Panc1 (cell line): ENCODE measurements at regions not wholly inside any gene's neighbourhood (a gene's known extent, or its start where the extent isn't known, plus 50 kb on each side); places are given as distances from the start of the nearest gene placed in this dataset.

ENCODE experiments used
- ATAC-seq: fragments of 200-7000 bp; cut with Tn5 transposase; 2 replicates; pipeline ENCODE4 v1.9.1; 2020; ENCODE audit warnings: mild to moderate bottlenecking, moderate library complexity
- BruUV-seq: library from RNA; stranded (reverse); fragments of 400-500 nt; replicated peaks from 2 replicates; lab custom pipeline; 2021; lab: Mats Ljungman, UMichigan
- CTCF ChIA-PET: fragments of 300-600 bp; sonication (Branson Sonifier 250); formaldehyde crosslinking; loops from one replicate; lab custom pipeline; 2022; ENCODE audit warnings: antibody characterized with exemption; lab: Charles Lee
- POLR2A ChIA-PET: fragments of 300-600 bp; sonication (Branson Sonifier 250); formaldehyde crosslinking; loops from one replicate; lab custom pipeline; 2022; ENCODE audit warnings: antibody characterized with exemption; lab: Charles Lee
- DNase-seq: peaks from one replicate; pipeline ENCODE4 v3.0.0-alpha.2; 2010; ENCODE audit warnings: low read depth, low spot score
- H3K27ac ChIP-seq: 2 replicates; pipeline ENCODE4 v1.5.1; 2011; ENCODE audit warnings: mild to moderate bottlenecking, low read length, inconsistent platforms
- H3K27me3 ChIP-seq: fragments of 200-500 bp; sonication (Bioruptor generic); 2 replicates; pipeline ENCODE4 v1.6.0; 2014; ENCODE audit warnings: low read length, inconsistent platforms; ENCODE audit not compliant: control insufficient read depth, insufficient read depth
- H3K36me3 ChIP-seq: fragments of 200-500 bp; sonication (Bioruptor generic); 2 replicates; pipeline ENCODE4 v1.5.1; 2014; ENCODE audit warnings: inconsistent platforms, mild to moderate bottlenecking, low read length, moderate library complexity; ENCODE audit not compliant: control insufficient read depth, insufficient read depth
- H3K4me1 ChIP-seq: 2 replicates; pipeline ENCODE4 v1.5.1; 2011; ENCODE audit warnings: inconsistent platforms, mild to moderate bottlenecking, low read length, moderate library complexity; ENCODE audit not compliant: control insufficient read depth, insufficient read depth
- H3K4me3 ChIP-seq, 2 experiments: 2 replicates each; pipeline ENCODE4 v1.5.1; 2011 to 2012; ENCODE audit warnings: low read depth in 2 of 2, low read length in 2 of 2, mild to moderate bottlenecking in 2 of 2, inconsistent platforms in 1 of 2, moderate library complexity in 1 of 2
- H3K9me3 ChIP-seq: fragments of 200-500 bp; sonication (Bioruptor generic); 2 replicates; pipeline ENCODE4 v1.5.1; 2014; ENCODE audit warnings: low read depth, mild to moderate bottlenecking, inconsistent platforms, low read length, moderate library complexity; ENCODE audit not compliant: control insufficient read depth, insufficient read depth
- POLR2AphosphoS5 ChIP-seq: IDR thresholded peaks from 2 replicates; pipeline ENCODE4 v1.6.1; 2012; ENCODE audit warnings: mild to moderate bottlenecking, low read depth, low read length, moderate library complexity
- SIN3A ChIP-seq: IDR thresholded peaks from 2 replicates; pipeline ENCODE4 v1.6.1; 2012; ENCODE audit warnings: low read depth, mild to moderate bottlenecking, low read length, moderate library complexity, borderline replicate concordance; ENCODE audit not compliant: insufficient read depth
- TCF7L2 ChIP-seq: IDR thresholded peaks from 2 replicates; pipeline ENCODE4 v1.6.1; 2011; ENCODE audit warnings: mild to moderate bottlenecking, low read depth, low read length, inconsistent platforms
- in situ Hi-C: cut with HindIII; loops from 2 replicates; pipeline ENCODE4 v1.10.0; 2016; ENCODE audit warnings: low sequenced_read_pairs, low pct_unique_long_range_greater_than_20kb
- intact Hi-C: fragments of 100-400 bp; cut with micrococcal nuclease; formaldehyde crosslinking; loops from one replicate; pipeline ENCODE4 v1.10.0; 2022; ENCODE audit not compliant: unreplicated experiment
- TF ChIP-seq, protein P1 (sequence below): fragments of 450-650 bp; IDR thresholded peaks from 2 replicates; pipeline ENCODE4 v1.5.1; 2017; ENCODE audit warnings: mild to moderate bottlenecking
- TF ChIP-seq, protein P2 (sequence below), 2 experiments: IDR thresholded peaks; 2 replicates each; pipeline ENCODE4 v1.6.1; 2011 to 2012; ENCODE audit warnings: low read depth in 2 of 2, control low read depth in 1 of 2, low read length in 1 of 2, mild to moderate bottlenecking in 1 of 2, moderate library complexity in 1 of 2; ENCODE audit not compliant: insufficient read depth in 1 of 2

DNA sequence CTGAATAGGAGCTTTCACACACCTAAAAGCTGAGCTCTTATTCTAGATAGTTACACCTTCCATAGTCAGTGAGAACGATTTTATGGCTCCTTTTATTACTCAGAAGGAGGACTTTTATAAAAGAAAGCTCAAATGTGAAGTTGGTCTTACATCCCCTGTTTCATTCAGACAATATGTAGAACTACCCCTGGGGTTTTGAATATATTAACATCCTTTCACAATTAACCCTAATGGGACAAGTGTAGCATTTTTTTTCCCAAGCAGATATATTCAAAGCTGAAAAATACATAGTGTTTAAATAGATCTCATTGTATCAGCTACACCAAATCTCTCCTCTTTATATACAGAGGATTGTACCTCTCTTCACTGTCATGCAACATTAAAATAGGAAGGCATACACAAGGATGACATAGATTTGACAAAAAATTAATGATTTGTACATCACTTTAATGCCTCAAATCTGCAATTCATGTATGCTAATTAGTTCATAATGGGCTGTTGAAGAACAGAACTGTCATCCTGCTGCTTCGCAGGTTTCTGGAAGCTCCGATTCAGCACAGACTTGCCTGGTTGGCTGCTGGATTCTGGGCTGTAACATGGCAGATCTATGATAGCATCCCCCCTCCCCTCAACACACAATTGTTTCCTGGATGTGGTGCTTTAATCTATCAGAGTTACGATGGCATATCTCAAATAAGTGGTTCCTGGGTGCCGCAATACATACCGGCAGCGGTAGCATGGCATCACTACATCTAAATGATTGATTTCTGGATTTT, 129.7 kb upstream of the PARD3B start:
- no peak for TF ChIP-seq TCF7L2
- TF ChIP-seq POLR2AphosphoS5 = no peak
- TF ChIP-seq, protein P1, sequence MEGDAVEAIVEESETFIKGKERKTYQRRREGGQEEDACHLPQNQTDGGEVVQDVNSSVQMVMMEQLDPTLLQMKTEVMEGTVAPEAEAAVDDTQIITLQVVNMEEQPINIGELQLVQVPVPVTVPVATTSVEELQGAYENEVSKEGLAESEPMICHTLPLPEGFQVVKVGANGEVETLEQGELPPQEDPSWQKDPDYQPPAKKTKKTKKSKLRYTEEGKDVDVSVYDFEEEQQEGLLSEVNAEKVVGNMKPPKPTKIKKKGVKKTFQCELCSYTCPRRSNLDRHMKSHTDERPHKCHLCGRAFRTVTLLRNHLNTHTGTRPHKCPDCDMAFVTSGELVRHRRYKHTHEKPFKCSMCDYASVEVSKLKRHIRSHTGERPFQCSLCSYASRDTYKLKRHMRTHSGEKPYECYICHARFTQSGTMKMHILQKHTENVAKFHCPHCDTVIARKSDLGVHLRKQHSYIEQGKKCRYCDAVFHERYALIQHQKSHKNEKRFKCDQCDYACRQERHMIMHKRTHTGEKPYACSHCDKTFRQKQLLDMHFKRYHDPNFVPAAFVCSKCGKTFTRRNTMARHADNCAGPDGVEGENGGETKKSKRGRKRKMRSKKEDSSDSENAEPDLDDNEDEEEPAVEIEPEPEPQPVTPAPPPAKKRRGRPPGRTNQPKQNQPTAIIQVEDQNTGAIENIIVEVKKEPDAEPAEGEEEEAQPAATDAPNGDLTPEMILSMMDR = no peak
- TF ChIP-seq, protein P2, sequence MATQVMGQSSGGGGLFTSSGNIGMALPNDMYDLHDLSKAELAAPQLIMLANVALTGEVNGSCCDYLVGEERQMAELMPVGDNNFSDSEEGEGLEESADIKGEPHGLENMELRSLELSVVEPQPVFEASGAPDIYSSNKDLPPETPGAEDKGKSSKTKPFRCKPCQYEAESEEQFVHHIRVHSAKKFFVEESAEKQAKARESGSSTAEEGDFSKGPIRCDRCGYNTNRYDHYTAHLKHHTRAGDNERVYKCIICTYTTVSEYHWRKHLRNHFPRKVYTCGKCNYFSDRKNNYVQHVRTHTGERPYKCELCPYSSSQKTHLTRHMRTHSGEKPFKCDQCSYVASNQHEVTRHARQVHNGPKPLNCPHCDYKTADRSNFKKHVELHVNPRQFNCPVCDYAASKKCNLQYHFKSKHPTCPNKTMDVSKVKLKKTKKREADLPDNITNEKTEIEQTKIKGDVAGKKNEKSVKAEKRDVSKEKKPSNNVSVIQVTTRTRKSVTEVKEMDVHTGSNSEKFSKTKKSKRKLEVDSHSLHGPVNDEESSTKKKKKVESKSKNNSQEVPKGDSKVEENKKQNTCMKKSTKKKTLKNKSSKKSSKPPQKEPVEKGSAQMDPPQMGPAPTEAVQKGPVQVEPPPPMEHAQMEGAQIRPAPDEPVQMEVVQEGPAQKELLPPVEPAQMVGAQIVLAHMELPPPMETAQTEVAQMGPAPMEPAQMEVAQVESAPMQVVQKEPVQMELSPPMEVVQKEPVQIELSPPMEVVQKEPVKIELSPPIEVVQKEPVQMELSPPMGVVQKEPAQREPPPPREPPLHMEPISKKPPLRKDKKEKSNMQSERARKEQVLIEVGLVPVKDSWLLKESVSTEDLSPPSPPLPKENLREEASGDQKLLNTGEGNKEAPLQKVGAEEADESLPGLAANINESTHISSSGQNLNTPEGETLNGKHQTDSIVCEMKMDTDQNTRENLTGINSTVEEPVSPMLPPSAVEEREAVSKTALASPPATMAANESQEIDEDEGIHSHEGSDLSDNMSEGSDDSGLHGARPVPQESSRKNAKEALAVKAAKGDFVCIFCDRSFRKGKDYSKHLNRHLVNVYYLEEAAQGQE (IDR thresholded peaks at IDR 0.05; ENCODE audit: insufficient read depth in 1 of 2, low read depth in 2 of 2, low read length in 1 of 2) = no peak
- no peak for TF ChIP-seq SIN3A
- no TSS peak for BruUV-seq
- Histone ChIP-seq H3K36me3 (no peaks in the 10 kb centered on the region), H3K9me3 (no peaks in the 10 kb centered on the region), H3K4me3 (no peak overlapping the region), H3K4me1 (no peaks in the 10 kb centered on the region), H3K27me3 (no peaks in the 10 kb centered on the region), H3K27ac (no peak overlapping the region)
- intact Hi-C loops (no loop called here), in situ Hi-C loops (no loop called here)
- DNase-seq (no peak), ATAC-seq (no peak)
- ChIA-PET POLR2A (no interaction called here), CTCF (interaction anchor here (0.5 kb wide), 1 partner anchor 456 kb away, joined by 3 read pairs; no protein-coding TSS in a partner anchor)

DNA sequence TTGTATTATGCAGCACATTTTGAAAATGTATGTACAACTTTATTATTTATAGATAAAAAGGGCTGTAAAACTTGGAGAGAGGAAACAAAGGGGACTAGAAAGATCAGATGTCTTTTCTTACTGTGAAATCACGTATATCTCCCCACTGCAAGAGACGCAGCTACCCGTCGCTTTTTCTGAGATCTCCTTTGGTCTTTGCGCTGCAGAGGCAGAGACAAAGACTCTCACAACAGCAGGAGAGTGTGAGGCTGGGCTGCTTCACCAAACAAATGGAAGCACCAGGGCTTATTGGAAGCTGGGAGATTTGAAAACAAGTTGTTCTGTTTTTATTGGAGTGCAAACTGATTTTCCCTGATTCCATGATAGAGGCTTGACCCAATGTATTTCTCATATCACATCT, 129.0 kb upstream of the PARD3B start:
- BruUV-seq = no TSS peak
- H3K27me3 ChIP-seq = no peaks in the 10 kb centered on the region
- no peak for TF ChIP-seq POLR2AphosphoS5
- TF ChIP-seq TCF7L2 = no peak
- TF ChIP-seq, protein P2 (IDR thresholded peaks at IDR 0.05; ENCODE audit: insufficient read depth in 1 of 2, low read depth in 2 of 2, low read length in 1 of 2) = no peak
- no peak for TF ChIP-seq SIN3A
- TF ChIP-seq, protein P1 = no peak
- no peaks in the 10 kb centered on the region for H3K36me3 ChIP-seq
- H3K27ac ChIP-seq = no peak overlapping the region
- no peak overlapping the region for H3K4me3 ChIP-seq
- CTCF ChIA-PET = no interaction called here
- in situ Hi-C loops (no loop called here), intact Hi-C loops (no loop called here)
- POLR2A ChIA-PET = no interaction called here
- H3K4me1 ChIP-seq = no peaks in the 10 kb centered on the region
- no peak for ATAC-seq
- DNase-seq = no peak
- no peaks in the 10 kb centered on the region for H3K9me3 ChIP-seq
